HL-60 (cell line): ENCODE measurements at regions not wholly inside any gene's neighbourhood (a gene's known extent, or its start where the extent isn't known, plus 50 kb on each side); places are given as distances from the start of the nearest gene placed in this dataset.

Experiments used
- DNase-seq, 2 experiments: peaks; one replicate each; pipeline ENCODE4 v3.0.0-alpha.2; 2010 to 2020; ENCODE audit warnings: low read depth in 1 of 2, low spot score in 1 of 2
- H3K27ac ChIP-seq: fragments of 250-450 bp; sonication (Bioruptor Pico); replicated peaks from 2 replicates; pipeline ENCODE4 v1.5.1; 2020; ENCODE audit warnings: mild to moderate bottlenecking, moderate library complexity
- H3K27me3 ChIP-seq: fragments of 250-450 bp; sonication (Bioruptor Pico); 2 replicates; pipeline ENCODE4 v1.5.1; 2021; ENCODE audit warnings: mild to moderate bottlenecking, moderate library complexity; ENCODE audit not compliant: insufficient read depth, poor library complexity, severe bottlenecking
- H3K4me3 ChIP-seq: replicated peaks from 2 replicates; pipeline ENCODE4 v1.5.1; 2011; ENCODE audit warnings: mild to moderate bottlenecking, control low read depth, low read length; ENCODE audit not compliant: insufficient read depth
- CTCF ChIP-seq: IDR thresholded peaks from one replicate; pipeline ENCODE4 v1.5.1; 2011; ENCODE audit warnings: low read length, control low read depth, inconsistent platforms; ENCODE audit not compliant: insufficient read depth
- GABPA ChIP-seq: IDR thresholded peaks from 2 replicates; pipeline ENCODE4 v1.6.1; 2012; ENCODE audit warnings: low read depth
- POLR2AphosphoS5 ChIP-seq: IDR thresholded peaks from 2 replicates; pipeline ENCODE4 v1.6.1; 2012; ENCODE audit warnings: low read depth
- REST ChIP-seq: IDR thresholded peaks from 2 replicates; pipeline ENCODE4 v1.6.1; 2012; ENCODE audit warnings: low read depth; ENCODE audit not compliant: insufficient replicate concordance
- SPI1 ChIP-seq: IDR thresholded peaks from 2 replicates; pipeline ENCODE4 v1.6.1; 2012; ENCODE audit warnings: low read depth, mild to moderate bottlenecking, borderline replicate concordance

- H3K27ac ChIP-seq, result no peak overlapping the region
- TF ChIP-seq POLR2AphosphoS5 (no peak), REST (no peak), SPI1 (no peak), CTCF (no peak), GABPA (no peak)
- no peak overlapping the region for H3K4me3 ChIP-seq
- DNase-seq, result no peak
- no peaks in the 10 kb centered on the region for H3K27me3 ChIP-seq
Observed at GRCh38 chr10:124286621-124287020, 132.1 kb downstream of the OAT start.

- DNase-seq, result peak in 1 of 2 experiments; percentile 39
- TF ChIP-seq POLR2AphosphoS5, result no peak
- TF ChIP-seq GABPA, result no peak
- TF ChIP-seq CTCF, result no peak
- no peak for TF ChIP-seq REST
- no peak for TF ChIP-seq SPI1
- Histone ChIP-seq H3K4me3 (no peak overlapping the region), H3K27ac (no peak overlapping the region), H3K27me3 (no peaks in the 10 kb centered on the region)
Observed at GRCh38 chr10:124285587-124286527, 132.9 kb downstream of the OAT start.

GRCh38 chr10:124283949-124284250 is 134.8 kb downstream of the OAT start:
- TF ChIP-seq CTCF, result no peak
- TF ChIP-seq SPI1, result no peak
- no peak for TF ChIP-seq POLR2AphosphoS5
- TF ChIP-seq GABPA, result no peak
- TF ChIP-seq REST, result no peak
- DNase-seq, result no peak
- Histone ChIP-seq H3K4me3 (no peak overlapping the region), H3K27me3 (no peaks in the 10 kb centered on the region), H3K27ac (no peak overlapping the region)
